C4-2B (cell line): ENCODE measurements at regions not wholly inside any gene's neighbourhood (a gene's known extent, or its start where the extent isn't known, plus 50 kb on each side); places are given as distances from the start of the nearest gene placed in this dataset.
"Not testable (repeated sequence)": the region's sequence is repeated elsewhere in the genome, so short reads cannot be mapped to it uniquely, and the experiment has no call there.

Experiments
- H3K27ac ChIP-seq: fragments of 450-650 bp; 2 replicates; pipeline ENCODE4 v1.5.1; 2017
- CTCF ChIP-seq: fragments of 450-650 bp; conservative IDR thresholded peaks from 2 replicates; pipeline ENCODE4 v1.5.1; 2017; ENCODE audit warnings: mild to moderate bottlenecking
- ZFX ChIP-seq: fragments of 450-650 bp; IDR thresholded peaks from 2 replicates; pipeline ENCODE4 v1.6.1; 2017

GRCh38 chr5:17077440-17078233 lies 139.8 kb upstream of the BASP1 start:
- no peak overlapping the region for H3K27ac ChIP-seq
- no peak for TF ChIP-seq CTCF
- no peak for TF ChIP-seq ZFX

GRCh38 chr5:17079562-17079961 lies 137.9 kb upstream of the BASP1 start:
- no peak for TF ChIP-seq ZFX

DNA sequence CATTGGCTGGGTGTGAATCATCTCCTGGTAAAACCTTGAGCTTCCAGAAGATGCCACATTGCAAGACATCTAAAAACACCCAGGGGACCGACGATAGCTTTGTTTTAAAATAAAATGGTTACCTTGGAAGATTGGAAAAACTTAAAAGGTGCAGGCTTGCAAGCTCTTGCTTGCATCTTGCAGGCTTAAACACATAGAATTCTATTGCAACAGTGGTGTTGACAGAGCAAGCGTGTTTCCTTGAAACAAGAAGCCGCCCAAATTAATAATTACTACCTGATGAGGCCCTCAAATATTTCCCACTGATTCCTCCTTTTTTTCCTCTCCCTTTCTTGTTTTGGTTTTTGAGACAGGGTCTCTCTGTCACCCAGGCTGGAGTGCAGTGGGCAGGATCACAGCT lies 137.1 kb upstream of the BASP1 start:
- TF ChIP-seq CTCF (no peak), ZFX (no peak)
- no peak overlapping the region for H3K27ac ChIP-seq

More at GRCh38 chr5:17079562-17079961, 137.9 kb upstream of the BASP1 start:
- H3K27ac ChIP-seq: no peak overlapping the region

DNA sequence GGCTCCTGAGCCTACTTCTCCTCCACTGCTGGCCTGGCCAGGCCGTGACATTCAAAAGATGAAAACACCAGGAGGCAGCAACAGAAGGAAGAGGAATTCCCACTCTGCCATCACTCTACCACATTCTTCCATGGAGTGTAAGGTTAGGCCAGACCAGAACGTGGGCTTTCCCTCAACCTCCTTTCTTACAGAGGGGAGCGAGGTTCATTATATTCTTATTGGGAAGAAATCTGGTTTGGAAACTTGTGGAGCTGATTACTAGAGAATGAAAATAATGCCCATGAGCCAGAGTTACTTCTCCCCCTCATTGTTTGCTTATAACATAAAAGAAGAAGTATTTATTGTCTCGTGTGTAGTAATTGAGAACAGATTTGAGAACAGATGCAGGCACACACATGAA lies 136.3 kb upstream of the BASP1 start:
- H3K27ac ChIP-seq: no peak overlapping the region
- TF ChIP-seq CTCF (no peak), ZFX (no peak)

DNA sequence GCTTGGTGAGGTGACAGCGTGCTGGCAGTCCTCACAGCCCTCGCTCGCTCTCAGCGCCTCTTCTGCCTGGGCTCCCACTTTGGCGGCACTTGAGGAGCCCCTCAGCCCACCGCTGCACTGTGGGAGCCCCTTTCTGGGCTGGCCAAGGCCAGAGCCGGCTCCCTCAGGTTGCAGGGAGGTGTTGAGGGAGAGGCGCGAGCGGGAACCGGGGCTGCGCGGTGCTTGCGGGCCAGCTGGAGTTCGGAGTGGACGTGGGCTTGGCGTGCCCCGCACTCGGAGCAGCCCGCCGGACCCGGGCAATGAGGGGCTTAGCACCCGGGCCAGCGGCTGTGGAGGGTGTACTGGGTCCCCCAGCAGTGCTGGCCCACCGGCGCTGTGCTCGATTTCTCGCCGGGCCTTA lies 134.2 kb upstream of the BASP1 start:
- not testable (repeated sequence) for H3K27ac ChIP-seq

- TF ChIP-seq CTCF (no peak), ZFX (no peak)
- no peak overlapping the region for H3K27ac ChIP-seq
These were observed 130.4 kb upstream of the BASP1 start for GRCh38 chr5:17087035-17087434.

- TF ChIP-seq ZFX: no peak
- TF ChIP-seq CTCF: no peak
These were observed 129.4 kb upstream of the BASP1 start for GRCh38 chr5:17088051-17088450.

GRCh38 chr5:17089001-17089400 lies 128.4 kb upstream of the BASP1 start:
- TF ChIP-seq CTCF (no peak), ZFX (no peak)

More at GRCh38 chr5:17088051-17088450, 129.4 kb upstream of the BASP1 start:
- no peak overlapping the region for H3K27ac ChIP-seq

More at GRCh38 chr5:17089001-17089400, 128.4 kb upstream of the BASP1 start:
- H3K27ac ChIP-seq: no peak overlapping the region
